ENCODE measurements at regions not wholly inside any gene's neighbourhood (a gene's known extent, or its start where the extent isn't known, plus 50 kb on each side); places are given as distances from the start of the nearest gene placed in this dataset.

DNA sequence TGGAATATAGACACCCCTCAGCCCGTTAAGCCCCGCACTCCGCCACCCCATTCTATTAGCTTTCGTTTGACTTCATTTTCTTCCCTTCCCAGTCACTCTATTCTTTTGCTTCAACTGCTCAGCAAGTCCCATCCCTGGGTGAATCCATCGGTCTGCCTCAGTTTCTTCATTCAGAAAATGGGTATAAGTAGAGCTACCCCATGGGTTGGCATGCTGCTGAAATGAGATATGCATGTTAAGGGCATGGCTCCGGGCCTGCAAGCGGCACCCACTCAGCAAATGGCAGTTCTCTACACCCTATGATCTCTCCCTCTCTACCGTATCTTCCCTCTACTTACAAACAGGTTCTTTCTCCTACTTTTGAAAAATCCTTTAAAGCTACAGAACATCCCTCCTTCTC lies 87.8 kb upstream of the IRF2BP2 start:
- TF ChIP-seq POLR2AphosphoS5 (IDR thresholded peaks at IDR 0.05; ENCODE audit: low read depth, low read length) (no peak), POLR2A (IDR thresholded peaks at IDR 0.05; ENCODE audit: low read depth, low read length) (no peak), SPI1 (IDR thresholded peaks at IDR 0.05; ENCODE audit: low read depth, low read length) (no peak), TAF1 (IDR thresholded peaks at IDR 0.05; ENCODE audit: low read depth, low read length) (no peak), PAX5 (IDR thresholded peaks at IDR 0.05; ENCODE audit: insufficient read depth, low read length, severe bottlenecking) (no peak), POU2F2 (IDR thresholded peaks at IDR 0.05; ENCODE audit: low read depth, low read length) (no peak)
